CD4-positive, alpha-beta T cell treated with Interleukin-10 for 1 hour (primary cell): ENCODE measurements at regions not wholly inside any gene's neighbourhood (a gene's known extent, or its start where the extent isn't known, plus 50 kb on each side); places are given as distances from the start of the nearest gene placed in this dataset.
"Not testable (repeated sequence)": the region's sequence is repeated elsewhere in the genome, so short reads cannot be mapped to it uniquely, and the experiment has no call there.

Source experiments
- DNase-seq: peaks from one replicate; pipeline ENCODE4 v3.0.0-alpha.2; 2020

DNA sequence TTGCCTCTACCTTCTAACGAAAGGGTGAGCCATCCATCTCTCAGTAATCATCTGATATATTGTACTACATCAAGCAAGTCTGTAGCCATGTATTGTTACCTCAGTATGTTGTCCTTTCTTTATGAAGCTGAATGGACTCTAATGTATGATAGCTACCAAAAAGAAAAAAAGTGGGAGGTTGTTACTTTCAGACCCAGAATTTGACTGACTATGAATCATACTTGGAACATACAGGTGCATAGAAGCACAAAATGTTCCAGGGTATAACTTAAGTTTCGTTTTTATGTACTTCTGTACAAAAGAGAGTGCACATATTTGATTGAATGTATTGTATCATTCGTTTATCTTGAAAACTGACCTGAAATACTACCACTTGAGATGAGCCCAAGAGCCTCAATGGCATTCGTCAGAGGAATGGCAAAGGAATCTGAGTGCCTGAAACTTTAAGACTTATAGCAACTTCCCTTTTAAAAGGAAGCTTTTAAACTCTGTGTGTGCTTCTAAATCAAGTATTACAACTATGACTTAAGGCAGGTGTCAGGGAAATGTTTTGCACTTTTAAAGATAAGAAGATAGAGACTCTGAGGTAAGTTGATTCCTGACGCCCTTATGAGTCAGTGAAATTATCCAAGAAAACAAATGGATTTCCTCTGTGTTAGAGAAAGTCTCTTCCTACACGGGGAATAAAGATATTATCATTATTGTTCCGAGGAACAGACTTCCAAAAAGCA lies 951.5 kb downstream of the GALC start:
- no peak for DNase-seq

- no peak for DNase-seq
Measured at GRCh38 chr14:87034680-87035079, 958.3 kb downstream of the GALC start.

GRCh38 chr14:87030197-87030596 lies 962.8 kb downstream of the GALC start:
- DNase-seq = no peak

DNA sequence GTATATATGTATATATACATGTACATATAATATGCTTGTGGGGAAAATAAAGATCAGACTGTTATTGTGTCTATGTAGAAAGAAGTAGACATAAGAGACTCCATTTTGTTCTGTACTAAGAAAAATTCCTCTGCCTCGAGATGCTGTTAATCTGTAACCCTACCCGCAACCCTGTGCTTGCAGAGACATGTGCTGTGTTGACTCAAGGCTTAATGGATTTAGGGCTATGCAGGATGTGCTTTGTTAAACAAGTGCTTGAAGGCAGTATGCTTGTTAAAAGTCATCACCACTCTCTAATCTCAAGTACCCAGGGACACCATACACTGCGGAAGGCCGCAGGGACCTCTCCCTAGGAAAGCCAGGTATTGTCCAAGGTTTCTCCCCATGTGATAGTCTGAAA lies 972.9 kb downstream of the GALC start:
- DNase-seq = not testable (repeated sequence)

DNA sequence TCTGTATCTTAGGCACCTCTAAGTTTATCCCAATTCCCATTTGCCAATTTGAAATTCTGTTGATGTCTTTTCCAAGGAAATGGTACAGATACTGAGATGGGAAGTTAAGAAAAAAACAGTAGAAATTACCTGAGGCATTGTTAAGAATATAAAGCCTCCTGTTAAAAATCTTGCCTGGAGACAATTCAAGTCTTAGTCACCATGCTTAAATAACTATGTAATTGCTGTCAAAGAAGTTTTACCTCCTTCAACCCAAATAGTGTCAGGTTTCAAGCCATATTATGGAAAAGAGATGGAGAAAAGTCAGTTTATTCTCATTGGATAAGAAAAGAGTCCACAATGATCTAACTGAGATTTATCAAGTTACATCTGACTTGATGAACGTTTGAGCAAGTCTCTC lies 974.7 kb downstream of the GALC start:
- no peak for DNase-seq

- no peak for DNase-seq
Measured at GRCh38 chr14:87017335-87017734, 975.6 kb downstream of the GALC start.

DNA sequence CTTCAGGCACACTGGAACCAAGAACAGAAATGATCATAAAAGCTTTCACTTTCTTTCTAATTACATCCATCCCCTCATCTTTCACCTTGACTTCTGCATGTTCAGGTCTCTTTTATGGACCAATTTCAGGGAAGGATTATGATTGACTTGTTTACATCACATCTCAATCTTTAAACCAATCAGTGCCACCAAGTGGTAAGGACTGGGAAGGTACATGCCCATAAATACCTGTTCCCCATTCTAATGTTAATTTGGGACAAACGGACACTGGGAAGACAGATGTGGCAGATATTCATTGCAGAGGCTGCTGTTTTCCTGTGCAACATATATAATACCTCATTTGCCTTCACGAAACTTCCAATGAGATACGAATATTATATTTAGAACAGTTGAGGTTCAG lies 978.1 kb downstream of the GALC start:
- DNase-seq = no peak

- no peak for DNase-seq
Measured at GRCh38 chr14:87013583-87013982, 979.4 kb downstream of the GALC start.

DNA sequence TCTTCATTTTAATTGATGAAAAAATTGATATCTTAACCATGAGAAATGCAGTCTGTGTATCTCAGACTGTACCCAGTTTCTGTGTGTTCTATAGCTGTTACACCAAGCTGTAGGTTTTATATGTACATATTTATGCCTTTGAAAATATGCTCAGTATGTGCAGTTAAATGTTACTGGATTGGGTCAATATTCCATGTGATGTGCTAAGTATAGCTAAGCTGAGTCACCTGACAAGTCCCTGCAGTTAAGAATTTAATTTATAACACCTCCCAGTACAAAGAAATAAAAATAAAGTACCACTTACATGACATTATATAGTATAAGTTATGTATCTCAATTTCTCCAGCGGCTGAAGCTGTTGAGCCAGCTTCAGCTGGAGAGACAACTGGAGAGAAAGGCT lies 984.0 kb downstream of the GALC start:
- DNase-seq = no peak

DNA sequence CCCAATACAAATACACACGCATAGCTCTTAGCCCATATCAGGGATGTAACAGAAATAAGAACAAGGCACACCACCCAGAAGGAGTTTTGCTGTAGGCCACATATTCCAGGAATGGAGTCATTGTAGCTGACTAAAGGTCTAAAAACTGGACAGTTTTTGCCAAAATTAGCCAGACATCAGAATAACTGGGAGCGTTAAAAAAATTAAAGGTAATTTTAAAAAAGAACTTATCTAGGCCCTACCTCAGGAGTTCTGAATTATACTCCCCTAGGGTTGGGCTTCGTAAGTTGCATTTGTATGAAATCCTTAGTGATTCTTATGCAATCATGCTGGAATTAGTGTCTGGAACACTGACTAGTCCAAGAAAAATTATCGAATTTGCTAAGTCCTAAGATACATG lies 987.7 kb downstream of the GALC start:
- DNase-seq = no peak

GRCh38 chr14:87002776-87003175 lies 990.2 kb downstream of the GALC start:
- DNase-seq = no peak

DNA sequence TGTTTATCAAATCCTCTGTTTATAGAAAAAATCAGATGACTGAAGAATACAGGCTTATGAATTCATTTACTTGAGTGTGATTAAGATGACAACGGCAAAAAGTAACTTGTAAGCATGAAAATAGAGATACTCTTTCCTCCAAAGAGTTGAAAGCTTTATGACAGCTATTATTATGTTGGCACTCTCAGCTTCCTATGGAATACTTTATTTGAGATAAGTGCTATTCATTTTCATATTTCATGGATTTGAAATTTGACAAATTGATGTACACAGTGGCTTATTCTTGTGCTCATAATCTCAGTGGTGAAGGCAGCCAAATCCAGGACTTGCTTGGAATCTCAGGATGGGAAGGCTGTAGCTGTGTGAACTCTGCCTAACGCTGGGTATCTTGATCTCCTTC lies 991.6 kb downstream of the GALC start:
- no peak for DNase-seq

- no peak for DNase-seq
Measured at GRCh38 chr14:87000081-87000480, 992.9 kb downstream of the GALC start.

GRCh38 chr14:86999036-86999435 lies 993.9 kb downstream of the GALC start:
- DNase-seq = no peak

DNA sequence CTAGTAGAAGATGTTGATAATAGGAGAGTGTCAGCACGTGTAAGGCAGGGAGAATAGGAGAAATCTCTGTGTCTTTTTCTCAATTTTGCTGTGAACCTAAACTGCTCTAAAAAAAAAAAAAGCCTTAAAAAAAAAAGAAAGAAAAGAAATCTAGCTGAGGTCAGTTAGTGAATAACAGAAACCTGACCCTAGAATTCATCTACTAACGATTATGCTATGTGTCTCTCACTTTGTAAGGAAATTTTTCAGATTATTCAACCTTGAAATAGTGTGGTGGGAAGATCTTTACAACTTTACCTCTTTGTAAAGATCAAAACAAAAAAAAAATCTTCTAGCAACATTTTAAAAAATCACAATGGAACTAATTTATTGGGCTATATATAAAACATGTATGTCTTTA lies 995.7 kb downstream of the GALC start:
- DNase-seq = no peak

GRCh38 chr14:86990396-86990795 lies 1002.6 kb downstream of the GALC start:
- DNase-seq = no peak

DNA sequence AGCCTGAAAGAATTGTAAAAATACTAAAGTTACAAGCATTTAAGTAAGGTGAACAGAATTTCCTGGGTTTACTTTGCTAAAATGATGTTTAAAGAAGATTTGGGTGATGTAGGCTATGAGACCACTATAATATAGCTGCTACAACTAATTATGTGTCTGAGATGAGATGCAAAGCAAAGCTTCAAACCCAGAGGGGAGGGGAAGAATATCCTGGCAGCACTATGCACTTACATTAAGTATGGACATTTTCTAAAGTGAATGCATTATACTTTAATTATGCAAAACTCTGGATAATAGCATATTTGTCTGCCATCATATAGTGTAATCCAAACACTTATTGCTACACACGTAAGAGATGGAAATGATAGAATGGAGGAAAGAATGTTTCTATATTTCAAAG lies 1003.7 kb downstream of the GALC start:
- no peak for DNase-seq

DNA sequence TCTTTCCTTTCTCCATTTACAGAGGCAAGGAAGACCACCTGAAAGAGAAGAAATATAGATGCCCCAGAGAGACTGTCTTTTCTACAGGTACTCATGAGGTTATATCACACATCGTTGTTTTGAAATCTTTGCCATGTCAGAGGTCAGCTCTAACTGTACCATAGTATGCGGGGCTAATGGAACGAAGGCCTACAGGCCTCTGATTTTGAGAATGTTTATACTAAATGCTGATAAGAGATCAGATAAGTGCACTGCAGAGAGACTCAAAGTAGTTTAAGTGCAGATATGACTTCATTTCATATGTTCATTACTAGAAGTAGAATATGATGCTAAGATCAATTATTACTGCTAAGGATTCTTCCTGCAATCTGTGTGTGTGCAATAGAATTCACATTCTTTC lies 1005.0 kb downstream of the GALC start:
- no peak for DNase-seq

DNA sequence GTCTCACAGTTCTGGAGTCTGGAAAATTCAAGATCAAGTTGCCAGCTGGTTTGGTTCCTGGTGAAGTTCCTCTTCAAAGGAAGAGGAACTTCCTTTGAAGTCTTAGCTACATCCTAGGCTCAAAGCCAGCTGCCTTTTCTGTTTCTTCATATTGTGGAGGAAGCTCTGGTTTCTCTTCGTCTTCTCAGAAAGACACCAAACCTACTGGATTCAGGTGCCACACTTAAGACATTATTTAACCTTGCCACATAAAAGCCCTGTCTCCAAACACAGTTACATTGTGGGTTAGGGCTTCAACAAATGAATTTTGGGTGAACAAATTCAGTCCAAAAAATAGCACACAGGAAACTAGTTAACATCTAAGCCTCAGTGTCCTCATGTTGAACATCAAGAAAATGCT lies 1019.8 kb downstream of the GALC start:
- DNase-seq = no peak

DNA sequence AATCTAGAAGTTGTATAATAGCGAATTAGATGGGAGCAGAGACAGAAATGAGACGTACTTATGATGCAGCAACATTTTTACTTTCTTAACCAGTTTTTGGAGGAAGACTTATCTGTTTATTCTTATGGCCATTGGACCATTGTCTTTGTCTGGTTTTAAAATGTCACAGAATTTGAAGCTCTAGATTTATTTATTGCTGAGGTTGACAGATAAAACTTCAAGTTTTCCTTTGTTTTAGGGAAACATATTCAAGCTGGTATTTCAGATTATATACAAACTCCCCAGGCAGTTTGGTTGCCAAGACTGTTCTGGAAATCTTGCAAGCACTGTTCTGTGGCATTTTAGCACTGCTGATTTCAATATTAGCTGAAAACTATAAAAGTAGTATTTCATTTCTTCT lies 1021.7 kb downstream of the GALC start:
- no peak for DNase-seq

DNA sequence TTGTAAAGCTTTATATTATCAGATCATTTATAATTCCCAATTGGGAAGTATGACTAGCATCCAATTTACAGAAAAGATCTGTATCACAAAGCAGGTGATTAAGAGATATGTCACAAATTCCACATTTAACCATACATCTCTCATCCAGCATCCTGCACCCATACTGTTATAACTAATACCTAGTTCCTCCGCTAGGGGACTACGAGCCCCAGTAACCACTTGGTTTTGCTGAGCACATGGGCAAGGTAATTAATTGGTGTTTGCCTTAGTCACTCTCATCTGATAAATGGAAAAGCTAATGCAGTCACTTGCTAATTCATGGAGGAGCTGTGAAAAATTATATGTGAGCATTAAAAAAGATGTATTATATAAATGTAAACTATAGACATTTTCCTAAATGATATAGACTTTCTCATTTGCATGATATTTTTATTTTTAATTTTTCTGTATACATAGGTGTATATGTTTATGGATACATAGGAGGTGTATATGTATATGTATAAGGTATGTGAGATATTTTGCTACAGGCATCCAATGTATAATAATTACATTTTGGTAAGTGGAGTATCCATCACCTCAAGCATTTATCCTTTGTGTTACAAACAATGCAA lies 1031.8 kb downstream of the GALC start:
- DNase-seq = no peak

- DNase-seq = no peak
Measured at GRCh38 chr14:86955771-86956354, 1037.1 kb downstream of the GALC start.

- DNase-seq = no peak
Measured at GRCh38 chr14:86954623-86955022, 1038.4 kb downstream of the GALC start.

DNA sequence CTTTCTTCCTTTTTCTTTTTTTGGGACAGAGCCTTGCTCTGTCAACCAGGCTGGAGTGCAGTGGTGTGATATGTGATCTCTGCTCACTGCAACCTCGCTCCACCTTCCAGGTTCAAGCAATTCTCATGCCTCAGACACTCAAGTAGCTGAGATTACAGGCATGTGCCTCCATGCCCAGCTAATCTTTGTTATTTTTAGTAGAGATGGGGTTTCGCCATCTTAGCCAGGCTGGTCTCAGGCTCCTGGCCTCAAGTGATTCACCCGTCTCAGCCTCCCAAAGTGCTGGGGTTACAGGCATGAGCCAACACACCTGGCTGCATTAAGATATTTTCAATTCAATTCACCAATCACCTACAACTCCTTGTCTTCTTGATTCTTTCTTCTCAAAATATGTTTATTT lies 1046.5 kb downstream of the GALC start:
- no peak for DNase-seq

- no peak for DNase-seq
Measured at GRCh38 chr14:86944434-86944833, 1048.5 kb downstream of the GALC start.
